PFSK-1 (cell line): ENCODE measurements at regions not wholly inside any gene's neighbourhood (a gene's known extent, or its start where the extent isn't known, plus 50 kb on each side); places are given as distances from the start of the nearest gene placed in this dataset.

ENCODE experiments used
- FOXP2 ChIP-seq: optimal IDR thresholded peaks from 2 replicates; pipeline ENCODE3; 2011; ENCODE audit warnings: borderline replicate concordance, control low read depth, inconsistent platforms; ENCODE audit not compliant: insufficient read depth; ENCODE audit errors: extremely low read length, extremely low read depth
- POLR2AphosphoS5 ChIP-seq: IDR thresholded peaks from 2 replicates; pipeline ENCODE4 v1.6.1; 2012; ENCODE audit warnings: low read depth, mild to moderate bottlenecking, control low read depth, low read length, moderate library complexity
- REST ChIP-seq, 2 experiments: IDR thresholded peaks; 2 replicates each; pipeline versions ENCODE4 v1.6.1 to v1.8.0; 2011 to 2012; ENCODE audit warnings: low read depth in 2 of 2, low read length in 2 of 2, control low read depth in 1 of 2, inconsistent platforms in 1 of 2, mild to moderate bottlenecking in 1 of 2, moderate library complexity in 1 of 2; ENCODE audit not compliant: insufficient read depth in 1 of 2
- SIN3A ChIP-seq: IDR thresholded peaks from 2 replicates; pipeline ENCODE4 v1.6.1; 2012; ENCODE audit warnings: mild to moderate bottlenecking, low read length, moderate library complexity, borderline replicate concordance; ENCODE audit not compliant: insufficient read depth
- TAF1 ChIP-seq: IDR thresholded peaks from 2 replicates; pipeline ENCODE4 v1.6.1; 2012; ENCODE audit warnings: low read length, control low read depth, borderline replicate concordance; ENCODE audit not compliant: insufficient read depth

GRCh38 chr4:184537269-184538022, 63.1 kb upstream of the IRF2 start:
- peak; percentile 28 for TF ChIP-seq FOXP2
- TF ChIP-seq TAF1: peak; percentile 70; the same call in 1 of the 2 replicates
- TF ChIP-seq SIN3A: no peak
- peak; percentile 91 for TF ChIP-seq POLR2AphosphoS5
- no peak for TF ChIP-seq REST (IDR thresholded peaks at IDR 0.05; ENCODE audit: insufficient read depth in 1 of 2, low read depth in 2 of 2, low read length in 2 of 2)

- TF ChIP-seq POLR2AphosphoS5: no peak
Measured at GRCh38 chr4:184536881-184537248, 62.5 kb upstream of the IRF2 start.

- TF ChIP-seq TAF1 (no peak), POLR2AphosphoS5 (no peak), SIN3A (no peak), REST (IDR thresholded peaks at IDR 0.05; ENCODE audit: insufficient read depth in 1 of 2, low read depth in 2 of 2, low read length in 2 of 2) (no peak), FOXP2 (no peak)
Measured at GRCh38 chr4:184536065-184536880, 61.9 kb upstream of the IRF2 start.

GRCh38 chr4:184534511-184535391, 60.4 kb upstream of the IRF2 start:
- TF ChIP-seq TAF1 (no peak), SIN3A (no peak), FOXP2 (no peak), REST (IDR thresholded peaks at IDR 0.05; ENCODE audit: insufficient read depth in 1 of 2, low read depth in 2 of 2, low read length in 2 of 2) (no peak), POLR2AphosphoS5 (no peak)

GRCh38 chr4:184533908-184534307, 59.6 kb upstream of the IRF2 start:
- TF ChIP-seq POLR2AphosphoS5: no peak
- TF ChIP-seq REST (IDR thresholded peaks at IDR 0.05; ENCODE audit: insufficient read depth in 1 of 2, low read depth in 2 of 2, low read length in 2 of 2): no peak
- TF ChIP-seq FOXP2: no peak
- no peak for TF ChIP-seq TAF1
- no peak for TF ChIP-seq SIN3A
